Activated naive CD8-positive, alpha-beta T cell (primary cell): ENCODE measurements at regions not wholly inside any gene's neighbourhood (a gene's known extent, or its start where the extent isn't known, plus 50 kb on each side); places are given as distances from the start of the nearest gene placed in this dataset.
"Not testable (repeated sequence)": the region's sequence is repeated elsewhere in the genome, so short reads cannot be mapped to it uniquely, and the experiment has no call there.

ENCODE experiments used
- H3K27ac Mint-ChIP-seq: one replicate; pipeline ENCODE4 v1.8.0; 2021; ENCODE audit warnings: mixed read lengths
- H3K27me3 Mint-ChIP-seq: one replicate; pipeline ENCODE4 v1.8.0; 2021; ENCODE audit warnings: mixed read lengths
- H3K36me3 Mint-ChIP-seq: one replicate; pipeline ENCODE4 v1.8.0; 2021; ENCODE audit warnings: mixed read lengths
- H3K4me1 Mint-ChIP-seq: one replicate; pipeline ENCODE4 v1.8.0; 2021; ENCODE audit warnings: low read depth, mixed read lengths
- H3K4me3 Mint-ChIP-seq: one replicate; pipeline ENCODE4 v1.8.0; 2021; ENCODE audit warnings: mild to moderate bottlenecking, mixed read lengths
- H3K9me3 Mint-ChIP-seq: one replicate; pipeline ENCODE4 v1.8.0; 2021; ENCODE audit warnings: low read depth, mixed read lengths

- H3K27ac Mint-ChIP-seq, result no peak overlapping the region
- no peaks in the 10 kb centered on the region for H3K36me3 Mint-ChIP-seq
- no peaks in the 10 kb centered on the region for H3K9me3 Mint-ChIP-seq
- H3K4me1 Mint-ChIP-seq, result no peaks in the 10 kb centered on the region
- no peaks in the 10 kb centered on the region for H3K27me3 Mint-ChIP-seq
- no peak overlapping the region for H3K4me3 Mint-ChIP-seq
These were observed 167.1 kb upstream of the DAB1 start for GRCh38 chr1:57590978-57591377.

- Mint-ChIP-seq H3K9me3 (no peaks in the 10 kb centered on the region), H3K4me1 (no peaks in the 10 kb centered on the region), H3K27ac (no peak overlapping the region), H3K27me3 (no peaks in the 10 kb centered on the region), H3K4me3 (no peak overlapping the region), H3K36me3 (no peaks in the 10 kb centered on the region)
These were observed 163.0 kb upstream of the DAB1 start for GRCh38 chr1:57586842-57587241.

- H3K36me3 Mint-ChIP-seq, result peaks cover 2% of the 10 kb centered on the region
- H3K4me3 Mint-ChIP-seq, result no peak overlapping the region
- H3K4me1 Mint-ChIP-seq, result no peaks in the 10 kb centered on the region
- H3K27ac Mint-ChIP-seq, result no peak overlapping the region
- H3K9me3 Mint-ChIP-seq, result no peaks in the 10 kb centered on the region
- no peaks in the 10 kb centered on the region for H3K27me3 Mint-ChIP-seq
These were observed 154.8 kb upstream of the DAB1 start for GRCh38 chr1:57578680-57579079.

- Mint-ChIP-seq H3K27me3 (no peaks in the 10 kb centered on the region), H3K4me3 (no peak overlapping the region), H3K9me3 (no peaks in the 10 kb centered on the region), H3K36me3 (peaks cover 2% of the 10 kb centered on the region), H3K4me1 (no peaks in the 10 kb centered on the region), H3K27ac (no peak overlapping the region)
These were observed 154.2 kb upstream of the DAB1 start for GRCh38 chr1:57578099-57578498.

GRCh38 chr1:57576756-57577155, 152.9 kb upstream of the DAB1 start:
- Mint-ChIP-seq H3K27ac (no peak overlapping the region), H3K4me1 (no peaks in the 10 kb centered on the region), H3K4me3 (no peak overlapping the region), H3K27me3 (no peaks in the 10 kb centered on the region), H3K9me3 (no peaks in the 10 kb centered on the region), H3K36me3 (peaks cover 2% of the 10 kb centered on the region)

- H3K4me3 Mint-ChIP-seq, result no peak overlapping the region
- H3K36me3 Mint-ChIP-seq, result peaks cover 2% of the 10 kb centered on the region
- H3K9me3 Mint-ChIP-seq, result peaks cover 4% of the 10 kb centered on the region
- no peaks in the 10 kb centered on the region for H3K27me3 Mint-ChIP-seq
- H3K27ac Mint-ChIP-seq, result no peak overlapping the region
- no peaks in the 10 kb centered on the region for H3K4me1 Mint-ChIP-seq
These were observed 148.2 kb upstream of the DAB1 start for GRCh38 chr1:57572016-57572415.

- not testable (repeated sequence) for H3K9me3 Mint-ChIP-seq, H3K27me3 Mint-ChIP-seq, H3K4me3 Mint-ChIP-seq, H3K4me1 Mint-ChIP-seq, H3K36me3 Mint-ChIP-seq, H3K27ac Mint-ChIP-seq
These were observed 134.2 kb upstream of the DAB1 start for GRCh38 chr1:57558066-57558465.

- no peak overlapping the region for H3K27ac Mint-ChIP-seq
- H3K4me3 Mint-ChIP-seq, result no peak overlapping the region
- H3K36me3 Mint-ChIP-seq, result no peaks in the 10 kb centered on the region
- H3K4me1 Mint-ChIP-seq, result no peaks in the 10 kb centered on the region
- peaks cover 4% of the 10 kb centered on the region for H3K27me3 Mint-ChIP-seq
- no peaks in the 10 kb centered on the region for H3K9me3 Mint-ChIP-seq
These were observed 129.8 kb upstream of the DAB1 start for GRCh38 chr1:57553666-57554065.

- Mint-ChIP-seq H3K27ac (no peak overlapping the region), H3K4me3 (no peak overlapping the region), H3K36me3 (no peaks in the 10 kb centered on the region), H3K27me3 (peaks cover 4% of the 10 kb centered on the region), H3K9me3 (no peaks in the 10 kb centered on the region), H3K4me1 (no peaks in the 10 kb centered on the region)
These were observed 127.6 kb upstream of the DAB1 start for GRCh38 chr1:57551476-57551875.

GRCh38 chr1:57550092-57550491, 126.2 kb upstream of the DAB1 start:
- H3K9me3 Mint-ChIP-seq, result no peaks in the 10 kb centered on the region
- H3K36me3 Mint-ChIP-seq, result no peaks in the 10 kb centered on the region
- peaks cover 3% of the 10 kb centered on the region for H3K27me3 Mint-ChIP-seq
- no peak overlapping the region for H3K4me3 Mint-ChIP-seq
- no peak overlapping the region for H3K27ac Mint-ChIP-seq
- no peaks in the 10 kb centered on the region for H3K4me1 Mint-ChIP-seq

- H3K9me3 Mint-ChIP-seq, result no peaks in the 10 kb centered on the region
- H3K4me3 Mint-ChIP-seq, result no peak overlapping the region
- peaks cover 6% of the 10 kb centered on the region for H3K27me3 Mint-ChIP-seq
- H3K4me1 Mint-ChIP-seq, result no peaks in the 10 kb centered on the region
- no peaks in the 10 kb centered on the region for H3K36me3 Mint-ChIP-seq
- H3K27ac Mint-ChIP-seq, result no peak overlapping the region
These were observed 125.4 kb upstream of the DAB1 start for GRCh38 chr1:57549300-57549699.

- Mint-ChIP-seq H3K9me3 (no peaks in the 10 kb centered on the region), H3K4me3 (no peak overlapping the region), H3K4me1 (no peaks in the 10 kb centered on the region), H3K36me3 (no peaks in the 10 kb centered on the region), H3K27me3 (peaks cover 3% of the 10 kb centered on the region), H3K27ac (no peak overlapping the region)
These were observed 122.9 kb upstream of the DAB1 start for GRCh38 chr1:57546549-57547330.

- peaks cover 3% of the 10 kb centered on the region for H3K9me3 Mint-ChIP-seq
- no peaks in the 10 kb centered on the region for H3K36me3 Mint-ChIP-seq
- H3K27ac Mint-ChIP-seq, result no peak overlapping the region
- H3K4me3 Mint-ChIP-seq, result no peak overlapping the region
- peaks cover 3% of the 10 kb centered on the region for H3K27me3 Mint-ChIP-seq
- no peaks in the 10 kb centered on the region for H3K4me1 Mint-ChIP-seq
These were observed 120.5 kb upstream of the DAB1 start for GRCh38 chr1:57544345-57544744.

- H3K27ac Mint-ChIP-seq, result no peak overlapping the region
- H3K4me1 Mint-ChIP-seq, result no peaks in the 10 kb centered on the region
- no peak overlapping the region for H3K4me3 Mint-ChIP-seq
- no peaks in the 10 kb centered on the region for H3K36me3 Mint-ChIP-seq
- H3K9me3 Mint-ChIP-seq, result peaks cover 3% of the 10 kb centered on the region
- H3K27me3 Mint-ChIP-seq, result no peaks in the 10 kb centered on the region
These were observed 113.0 kb upstream of the DAB1 start for GRCh38 chr1:57536749-57537423.

GRCh38 chr1:57532299-57532698, 108.4 kb upstream of the DAB1 start:
- H3K4me1 Mint-ChIP-seq, result no peaks in the 10 kb centered on the region
- H3K27me3 Mint-ChIP-seq, result no peaks in the 10 kb centered on the region

GRCh38 chr1:57530911-57531260, 107.0 kb upstream of the DAB1 start:
- H3K4me1 Mint-ChIP-seq, H3K36me3 Mint-ChIP-seq, H3K27me3 Mint-ChIP-seq, H3K27ac Mint-ChIP-seq, H3K4me3 Mint-ChIP-seq: not testable (repeated sequence)
- H3K9me3 Mint-ChIP-seq, result peaks cover 12% of the 10 kb centered on the region

More at GRCh38 chr1:57532299-57532698, 108.4 kb upstream of the DAB1 start:
- Mint-ChIP-seq H3K27ac (no peak overlapping the region), H3K36me3 (no peaks in the 10 kb centered on the region), H3K4me3 (no peak overlapping the region), H3K9me3 (peaks cover 12% of the 10 kb centered on the region)
